ENCODE measurements at regions not wholly inside any gene's neighbourhood (a gene's known extent, or its start where the extent isn't known, plus 50 kb on each side); places are given as distances from the start of the nearest gene placed in this dataset.
"Not testable (repeated sequence)": the region's sequence is repeated elsewhere in the genome, so short reads cannot be mapped to it uniquely, and the experiment has no call there.

DNA sequence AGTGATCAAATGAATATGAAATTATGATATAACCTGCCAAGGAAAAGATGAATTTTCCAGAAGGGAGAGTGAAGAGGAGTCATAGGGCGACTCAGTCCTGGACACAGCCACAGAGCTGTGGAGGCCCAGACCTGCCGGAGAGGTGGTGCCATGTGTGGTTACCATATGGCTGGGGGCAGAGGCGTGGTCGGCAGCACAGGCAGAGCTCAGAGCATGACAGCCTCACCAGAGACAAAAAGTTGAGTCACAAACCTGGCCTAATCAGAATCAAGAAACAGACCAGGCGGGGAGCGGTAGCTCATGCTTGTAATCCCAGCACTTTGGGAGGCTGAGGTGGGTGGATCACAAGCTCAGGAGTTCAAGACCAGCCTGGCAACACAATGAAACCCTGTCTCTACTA is 57.8 kb upstream of the KIF2A start:
- WGBS, 3 donors: 89 to 93% (median 90%) methylated on average over 6 of the region's 6 CpGs
- not testable (repeated sequence) for FAIRE-seq; H3K27ac ChIP-seq (ENCODE audit: low read depth in 1 of 3, low read length in 2 of 3); H3K9me3 ChIP-seq (ENCODE audit: control insufficient read depth in 2 of 2, insufficient read depth in 1 of 2, low read depth in 1 of 2, low read length in 1 of 2); DNase-seq; H3K36me3 ChIP-seq (ENCODE audit: control insufficient read depth in 3 of 3, insufficient read depth in 2 of 3, low read depth in 1 of 3, low read length in 3 of 3); H3K4me1 ChIP-seq (ENCODE audit: control insufficient read depth in 3 of 3, insufficient read depth in 2 of 3, low read depth in 1 of 3, low read length in 2 of 3); H3K27me3 ChIP-seq (ENCODE audit: control insufficient read depth in 3 of 3, insufficient read depth in 3 of 3, low read length in 3 of 3); H3K4me3 ChIP-seq (ENCODE audit: low read depth in 1 of 3, low read length in 3 of 3)

DNA sequence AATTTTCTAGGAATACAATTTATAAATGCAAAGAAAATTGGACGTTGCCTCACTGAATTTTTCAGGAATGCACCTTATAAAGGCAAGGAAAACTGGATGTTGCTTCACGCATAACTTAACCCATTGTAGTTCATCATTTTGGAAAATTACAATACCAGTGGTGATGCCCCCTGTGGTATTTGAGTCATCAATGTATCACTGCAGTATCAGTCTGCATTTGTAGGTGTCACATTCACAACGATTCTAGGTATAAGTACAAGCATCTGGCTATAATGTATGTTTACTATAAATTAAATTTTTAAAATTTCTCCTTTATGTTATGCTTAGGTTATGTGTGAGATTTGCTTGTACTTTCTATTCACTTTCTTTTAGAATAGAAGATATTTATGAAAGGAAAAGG is 55.9 kb upstream of the KIF2A start:
- not testable (repeated sequence) for H3K4me3 ChIP-seq (ENCODE audit: low read depth in 1 of 3, low read length in 3 of 3); H3K27me3 ChIP-seq (ENCODE audit: control insufficient read depth in 3 of 3, insufficient read depth in 3 of 3, low read length in 3 of 3); H3K4me1 ChIP-seq (ENCODE audit: control insufficient read depth in 3 of 3, insufficient read depth in 2 of 3, low read depth in 1 of 3, low read length in 2 of 3); H3K27ac ChIP-seq (ENCODE audit: low read depth in 1 of 3, low read length in 2 of 3); H3K9me3 ChIP-seq (ENCODE audit: control insufficient read depth in 2 of 2, insufficient read depth in 1 of 2, low read depth in 1 of 2, low read length in 1 of 2); FAIRE-seq; H3K36me3 ChIP-seq (ENCODE audit: control insufficient read depth in 3 of 3, insufficient read depth in 2 of 3, low read depth in 1 of 3, low read length in 3 of 3); DNase-seq
- WGBS, 3 donors: 77 to 81% (median 81%) methylated on average over 3 of the region's 3 CpGs

- not testable (repeated sequence) for H3K27me3 ChIP-seq (ENCODE audit: control insufficient read depth in 3 of 3, insufficient read depth in 3 of 3, low read length in 3 of 3); H3K27ac ChIP-seq (ENCODE audit: low read depth in 1 of 3, low read length in 2 of 3); FAIRE-seq; H3K9me3 ChIP-seq (ENCODE audit: control insufficient read depth in 2 of 2, insufficient read depth in 1 of 2, low read depth in 1 of 2, low read length in 1 of 2); H3K4me3 ChIP-seq (ENCODE audit: low read depth in 1 of 3, low read length in 3 of 3); H3K4me1 ChIP-seq (ENCODE audit: control insufficient read depth in 3 of 3, insufficient read depth in 2 of 3, low read depth in 1 of 3, low read length in 2 of 3); H3K36me3 ChIP-seq (ENCODE audit: control insufficient read depth in 3 of 3, insufficient read depth in 2 of 3, low read depth in 1 of 3, low read length in 3 of 3); DNase-seq
- 85 to 99% (median 89%) methylated on average over 4 of the region's 4 CpGs for WGBS, 3 donors
Observed at GRCh38 chr5:62250919-62251318, 55.1 kb upstream of the KIF2A start.

DNA sequence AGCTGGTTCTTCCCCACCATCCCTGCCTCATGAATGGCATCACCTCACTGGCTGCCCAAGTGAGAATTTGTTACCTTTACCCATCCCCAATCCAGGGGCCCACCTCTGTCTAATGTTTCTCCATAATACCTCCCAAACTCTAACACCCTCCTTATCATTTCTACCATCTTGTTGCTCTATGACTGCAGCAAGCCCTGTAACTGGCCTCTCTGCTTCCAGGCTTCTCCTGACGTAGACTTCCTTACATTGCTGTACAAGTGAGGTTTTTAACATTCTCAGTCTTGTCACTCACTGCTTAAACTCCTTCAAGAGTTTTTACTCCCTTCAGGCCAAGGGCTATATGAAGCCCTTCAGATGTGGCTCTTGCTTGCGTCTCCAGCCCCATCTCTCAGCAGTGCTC is 53.5 kb upstream of the KIF2A start:
- DNase-seq; FAIRE-seq; H3K27me3 ChIP-seq (ENCODE audit: control insufficient read depth in 3 of 3, insufficient read depth in 3 of 3, low read length in 3 of 3); H3K4me3 ChIP-seq (ENCODE audit: low read depth in 1 of 3, low read length in 3 of 3); H3K9me3 ChIP-seq (ENCODE audit: control insufficient read depth in 2 of 2, insufficient read depth in 1 of 2, low read depth in 1 of 2, low read length in 1 of 2); H3K36me3 ChIP-seq (ENCODE audit: control insufficient read depth in 3 of 3, insufficient read depth in 2 of 3, low read depth in 1 of 3, low read length in 3 of 3); H3K27ac ChIP-seq (ENCODE audit: low read depth in 1 of 3, low read length in 2 of 3); H3K4me1 ChIP-seq (ENCODE audit: control insufficient read depth in 3 of 3, insufficient read depth in 2 of 3, low read depth in 1 of 3, low read length in 2 of 3): not testable (repeated sequence)
- WGBS, 3 donors: 90 to 94% (median 93%) methylated on average over 2 of the region's 2 CpGs

DNA sequence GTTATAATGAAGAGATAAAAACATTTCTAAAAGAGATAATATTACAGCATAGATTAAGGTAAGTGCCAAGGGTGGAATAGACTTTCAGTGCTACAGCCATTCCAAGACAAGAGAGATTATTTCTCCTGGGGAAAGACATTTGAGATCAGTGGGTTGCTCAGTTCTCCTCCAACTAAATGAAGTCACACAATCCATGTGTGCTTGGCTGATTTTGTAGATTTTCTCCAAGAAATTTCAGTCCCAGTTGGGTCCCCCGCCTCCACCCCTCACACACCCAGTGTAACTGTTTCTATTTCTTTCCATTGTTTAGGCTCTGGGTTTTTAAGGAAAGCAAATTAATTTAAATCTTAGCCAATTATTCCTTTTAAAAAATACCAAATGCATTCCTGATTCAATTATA is 50.5 kb upstream of the KIF2A start:
- not testable (repeated sequence) for H3K9me3 ChIP-seq (ENCODE audit: control insufficient read depth in 2 of 2, insufficient read depth in 1 of 2, low read depth in 1 of 2, low read length in 1 of 2); H3K4me3 ChIP-seq (ENCODE audit: low read depth in 1 of 3, low read length in 3 of 3); H3K27me3 ChIP-seq (ENCODE audit: control insufficient read depth in 3 of 3, insufficient read depth in 3 of 3, low read length in 3 of 3); FAIRE-seq; H3K4me1 ChIP-seq (ENCODE audit: control insufficient read depth in 3 of 3, insufficient read depth in 2 of 3, low read depth in 1 of 3, low read length in 2 of 3); H3K36me3 ChIP-seq (ENCODE audit: control insufficient read depth in 3 of 3, insufficient read depth in 2 of 3, low read depth in 1 of 3, low read length in 3 of 3); H3K27ac ChIP-seq (ENCODE audit: low read depth in 1 of 3, low read length in 2 of 3); DNase-seq
- 84 to 94% (median 86%) methylated on average over 1 of the region's 1 CpG for WGBS, 3 donors

DNA sequence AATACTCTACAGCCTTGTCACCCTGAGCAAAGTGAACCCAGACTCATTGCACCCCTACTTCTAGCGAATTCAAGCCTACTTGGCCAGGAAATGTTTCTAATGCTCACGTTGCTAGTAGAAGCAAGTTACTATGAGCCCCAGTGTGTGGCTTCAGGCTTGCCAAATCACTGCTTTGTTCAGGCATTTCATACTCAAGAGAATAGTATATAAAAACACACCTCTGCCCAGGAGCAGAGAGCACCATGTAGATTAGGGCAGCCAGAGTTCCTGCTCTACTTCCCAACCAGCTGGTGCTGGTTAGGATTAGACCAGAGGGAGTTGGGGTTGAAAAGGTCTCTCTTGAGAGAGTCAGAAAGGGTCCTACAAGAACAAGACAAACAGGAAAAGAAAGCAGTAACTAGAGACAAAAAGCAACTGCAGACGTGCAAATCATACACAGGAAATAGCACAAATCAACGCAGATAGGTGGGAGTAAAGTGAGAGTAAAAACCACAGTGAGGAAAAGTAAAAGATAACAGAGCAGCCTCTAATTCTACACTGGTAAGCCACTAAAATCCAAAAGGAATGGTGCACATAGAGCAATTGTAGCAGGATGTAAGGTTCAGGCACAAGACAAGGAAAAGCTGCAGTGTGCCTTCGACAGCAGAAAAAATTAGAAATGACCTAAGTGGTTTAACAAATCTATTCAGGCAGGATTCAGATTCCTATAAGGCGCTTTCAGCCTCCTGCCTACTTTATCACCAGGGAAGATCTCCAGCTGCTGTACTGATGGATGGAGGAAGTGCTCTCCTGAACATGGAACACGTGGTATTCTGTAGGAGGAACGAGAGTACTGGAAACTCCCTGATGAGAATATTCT is 49.6 kb upstream of the KIF2A start:
- Histone ChIP-seq H3K4me1 (ENCODE audit: control insufficient read depth in 3 of 3, insufficient read depth in 2 of 3, low read depth in 1 of 3, low read length in 2 of 3) (no peaks in the 10 kb centered on the region), H3K27ac (ENCODE audit: low read depth in 1 of 3, low read length in 2 of 3) (no peak overlapping the region), H3K4me3 (ENCODE audit: low read depth in 1 of 3, low read length in 3 of 3) (no peak overlapping the region), H3K36me3 (ENCODE audit: control insufficient read depth in 3 of 3, insufficient read depth in 2 of 3, low read depth in 1 of 3, low read length in 3 of 3) (no peaks in the 10 kb centered on the region), H3K27me3 (ENCODE audit: control insufficient read depth in 3 of 3, insufficient read depth in 3 of 3, low read length in 3 of 3) (no peaks in the 10 kb centered on the region), H3K9me3 (ENCODE audit: control insufficient read depth in 2 of 2, insufficient read depth in 1 of 2, low read depth in 1 of 2, low read length in 1 of 2) (no peaks in the 10 kb centered on the region)
- DNase-seq (peak in 1 of 2 donors; percentile 14), FAIRE-seq (no peak)
- WGBS, 3 donors: 23 to 35% (median 32%) methylated on average over 8 of the region's 8 CpGs

Data from small intestine (tissue), 7 donors.